Smooth muscle cell (in vitro differentiated cells): ENCODE measurements at regions not wholly inside any gene's neighbourhood (a gene's known extent, or its start where the extent isn't known, plus 50 kb on each side); places are given as distances from the start of the nearest gene placed in this dataset.
"Not testable (repeated sequence)": the region's sequence is repeated elsewhere in the genome, so short reads cannot be mapped to it uniquely, and the experiment has no call there.

Experiments
- DNase-seq: peaks from one replicate; lab custom pipeline; 2025; ENCODE audit not compliant: unreplicated experiment; lab: John Stamatoyannopoulos, UW
- H2AFZ ChIP-seq: fragments of 200-600 bp; sonication (generic); 2 replicates; pipeline ENCODE4 v1.6.0; 2016; ENCODE audit warnings: antibody characterized with exemption, low read depth, mild to moderate bottlenecking
- H3F3A ChIP-seq: fragments of 200-600 bp; sonication (generic); 2 replicates; pipeline ENCODE4 v1.6.0; 2017; ENCODE audit warnings: antibody characterized with exemption, low read depth
- H3K27ac ChIP-seq: fragments of 200-600 bp; sonication (generic); 2 replicates; pipeline ENCODE4 v1.5.1; 2016; ENCODE audit warnings: low read depth, mild to moderate bottlenecking
- H3K27me3 ChIP-seq: fragments of 200-600 bp; sonication (generic); 2 replicates; pipeline ENCODE4 v1.6.1; 2016; ENCODE audit warnings: low read depth, mild to moderate bottlenecking
- H3K36me3 ChIP-seq: fragments of 200-600 bp; sonication (generic); 2 replicates; pipeline ENCODE4 v1.5.1; 2016; ENCODE audit warnings: low read depth
- H3K4me1 ChIP-seq: fragments of 200-600 bp; sonication (generic); 2 replicates; pipeline ENCODE4 v1.5.1; 2016; ENCODE audit warnings: low read depth
- H3K4me2 ChIP-seq: fragments of 200-600 bp; sonication (generic); 2 replicates; pipeline ENCODE4 v1.6.0; 2016; ENCODE audit warnings: mild to moderate bottlenecking
- H3K4me3 ChIP-seq: fragments of 200-600 bp; sonication (generic); 2 replicates; pipeline ENCODE4 v1.5.1; 2016; ENCODE audit warnings: mild to moderate bottlenecking
- H3K79me2 ChIP-seq: fragments of 200-600 bp; sonication (generic); 2 replicates; pipeline ENCODE4 v1.6.0; 2016; ENCODE audit warnings: low read depth, mild to moderate bottlenecking
- H3K9ac ChIP-seq: fragments of 200-600 bp; sonication (generic); 2 replicates; pipeline ENCODE4 v1.6.0; 2016; ENCODE audit warnings: low read depth
- H3K9me3 ChIP-seq: fragments of 200-600 bp; sonication (generic); replicated peaks from 2 replicates; pipeline ENCODE4 v1.5.1; 2016; ENCODE audit warnings: low read depth
- H4K20me1 ChIP-seq: fragments of 200-600 bp; sonication (generic); 2 replicates; pipeline ENCODE4 v1.6.0; 2016; ENCODE audit warnings: low read depth
- CTCF ChIP-seq: fragments of 200-600 bp; sonication (generic); IDR thresholded peaks from 2 replicates; pipeline ENCODE4 v1.5.1; 2017; ENCODE audit warnings: borderline replicate concordance, mild to moderate bottlenecking, antibody characterized with exemption; ENCODE audit not compliant: insufficient read depth, poor library complexity, severe bottlenecking
- WGBS: methylation state at CpG from one replicate; pipeline ENCODE4 v1.1.7; 2016; ENCODE audit warnings: low lambda C conversion rate; 5-methylcytosine and 5-hydroxymethylcytosine counted together

GRCh38 chr6:112526594-112526993 lies 179.5 kb downstream of the RFPL4B start:
- no peak for TF ChIP-seq CTCF
- no peak overlapping the region for H3K4me2 ChIP-seq
- H3K36me3 ChIP-seq = no peaks in the 10 kb centered on the region
- DNase-seq = no peak
- no peaks in the 10 kb centered on the region for H3K9me3 ChIP-seq
- H4K20me1 ChIP-seq = no peaks in the 10 kb centered on the region
- no peak overlapping the region for H3K9ac ChIP-seq
- WGBS = 88% methylated on average over 6 of the region's 6 CpGs
- no peaks in the 10 kb centered on the region for H3K27me3 ChIP-seq
- H3K79me2 ChIP-seq = no peaks in the 10 kb centered on the region
- no peaks in the 10 kb centered on the region for H3F3A ChIP-seq
- no peaks in the 10 kb centered on the region for H3K4me1 ChIP-seq
- peak overlapping the region; percentile 8 for H2AFZ ChIP-seq
- no peak overlapping the region for H3K4me3 ChIP-seq
- H3K27ac ChIP-seq = no peak overlapping the region

- 96% methylated on average over 16 of the region's 29 CpGs for WGBS
- H3K4me2 ChIP-seq, H3K27me3 ChIP-seq, H3K4me3 ChIP-seq, H4K20me1 ChIP-seq, H3K27ac ChIP-seq, H3K9ac ChIP-seq, H3K9me3 ChIP-seq, H3F3A ChIP-seq, H3K36me3 ChIP-seq, DNase-seq, H2AFZ ChIP-seq, H3K4me1 ChIP-seq, H3K79me2 ChIP-seq: not testable (repeated sequence)
Measured at GRCh38 chr6:112528306-112528705, 181.2 kb downstream of the RFPL4B start.

DNA sequence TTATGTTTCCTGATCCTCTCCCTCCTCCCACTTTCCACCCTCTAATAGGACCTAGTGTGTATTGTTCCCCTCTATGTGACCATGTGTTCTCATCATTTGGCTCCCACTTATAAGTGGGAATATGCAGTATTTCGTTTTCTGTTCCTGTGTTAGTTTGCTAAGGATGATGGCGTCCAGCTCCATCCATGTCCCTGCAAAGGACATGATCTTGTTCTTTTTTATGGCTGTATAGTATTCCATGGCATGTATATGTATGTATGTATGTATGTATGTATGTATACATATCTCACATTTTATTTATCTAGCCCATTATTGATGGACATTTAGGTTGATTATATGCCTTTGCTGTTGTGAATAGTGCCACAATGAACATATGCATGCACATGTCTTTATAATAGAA lies 188.7 kb downstream of the RFPL4B start:
- Histone ChIP-seq H3K27ac (no peak overlapping the region), H2AFZ (no peak overlapping the region), H3K4me1 (no peaks in the 10 kb centered on the region), H3K79me2 (no peaks in the 10 kb centered on the region), H3K9ac (no peak overlapping the region), H3K27me3 (no peaks in the 10 kb centered on the region), H4K20me1 (no peaks in the 10 kb centered on the region), H3K4me2 (no peak overlapping the region), H3K4me3 (no peak overlapping the region), H3F3A (no peaks in the 10 kb centered on the region), H3K36me3 (no peaks in the 10 kb centered on the region), H3K9me3 (no peaks in the 10 kb centered on the region)
- TF ChIP-seq CTCF = no peak
- no peak for DNase-seq
- WGBS = 74% methylated on average over 2 of the region's 2 CpGs

- no peak overlapping the region for H3K4me2 ChIP-seq
- H2AFZ ChIP-seq = no peak overlapping the region
- no peaks in the 10 kb centered on the region for H3K79me2 ChIP-seq
- H3K36me3 ChIP-seq = no peaks in the 10 kb centered on the region
- H3K27ac ChIP-seq = no peak overlapping the region
- no peaks in the 10 kb centered on the region for H3F3A ChIP-seq
- H3K9me3 ChIP-seq = no peaks in the 10 kb centered on the region
- no peak overlapping the region for H3K9ac ChIP-seq
- no peaks in the 10 kb centered on the region for H4K20me1 ChIP-seq
- H3K27me3 ChIP-seq = no peaks in the 10 kb centered on the region
- no peak overlapping the region for H3K4me3 ChIP-seq
- no peak for TF ChIP-seq CTCF
- WGBS = 93% methylated on average over 2 of the region's 2 CpGs
- DNase-seq = no peak
- H3K4me1 ChIP-seq = no peaks in the 10 kb centered on the region
Measured at GRCh38 chr6:112539355-112539754, 192.2 kb downstream of the RFPL4B start.

GRCh38 chr6:112541847-112542246 lies 194.7 kb downstream of the RFPL4B start:
- H3K4me3 ChIP-seq, H3K9ac ChIP-seq, H4K20me1 ChIP-seq, H3K27ac ChIP-seq, H3K27me3 ChIP-seq, H3K9me3 ChIP-seq, H3K4me1 ChIP-seq, H3K36me3 ChIP-seq, DNase-seq, H3F3A ChIP-seq, H3K79me2 ChIP-seq, H3K4me2 ChIP-seq, H2AFZ ChIP-seq: not testable (repeated sequence)
- WGBS = 92% methylated on average over 3 of the region's 3 CpGs

DNA sequence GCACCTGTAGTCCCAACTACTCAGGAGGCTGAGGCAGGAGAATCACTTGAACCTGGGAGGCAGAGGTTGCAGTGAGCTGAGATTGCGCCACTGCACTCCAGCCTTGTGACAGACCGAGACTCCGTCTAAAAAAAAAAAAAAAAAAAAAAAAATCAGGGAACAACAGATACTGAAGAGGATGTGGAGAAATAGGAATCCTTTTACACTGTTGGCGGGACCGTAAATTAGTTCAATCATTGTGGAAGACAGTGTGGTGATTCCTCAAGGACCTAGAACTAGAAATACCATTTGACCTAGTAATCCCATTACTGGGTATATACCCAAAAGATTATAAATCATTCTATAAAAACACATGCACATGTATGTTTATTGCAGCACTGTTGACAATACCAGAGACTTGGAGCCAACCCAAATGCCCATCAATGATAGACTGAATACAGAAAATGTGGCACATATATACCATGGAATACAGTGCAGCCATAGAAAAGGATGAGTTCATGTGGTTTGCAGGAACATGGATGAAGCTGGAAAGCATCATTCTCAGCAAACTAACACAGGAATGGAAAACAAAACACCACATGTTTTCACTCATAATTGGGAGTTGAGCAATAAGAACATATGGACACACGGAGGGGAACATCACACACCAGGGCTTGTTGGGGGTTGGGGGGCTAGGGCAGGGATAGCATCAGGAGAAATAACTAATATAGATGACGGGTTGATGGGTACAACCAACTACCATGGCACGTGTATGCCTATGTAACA lies 200.4 kb downstream of the RFPL4B start:
- not testable (repeated sequence) for H3K4me2 ChIP-seq, H3K9me3 ChIP-seq, H3K27me3 ChIP-seq, H3K4me3 ChIP-seq, H4K20me1 ChIP-seq, DNase-seq, H3K36me3 ChIP-seq, H3K79me2 ChIP-seq, H3K9ac ChIP-seq, H2AFZ ChIP-seq, H3F3A ChIP-seq, H3K4me1 ChIP-seq, H3K27ac ChIP-seq
- 96% methylated on average over 8 of the region's 8 CpGs for WGBS
